D721Med (cell line): ENCODE measurements at regions not wholly inside any gene's neighbourhood (a gene's known extent, or its start where the extent isn't known, plus 50 kb on each side); places are given as distances from the start of the nearest gene placed in this dataset.

Source experiments
- DNase-seq: peaks from one replicate; pipeline ENCODE4 v3.0.0; 2011; ENCODE audit warnings: low spot score; ENCODE audit not compliant: insufficient read length
- FAIRE-seq: peaks from 2 replicates; lab custom pipeline; 2011; peaks lifted over from hg19 to GRCh38; lab: Jason Lieb, UNC
- CTCF ChIP-seq: IDR thresholded peaks from 2 replicates; pipeline ENCODE4 v1.5.1; 2012; ENCODE audit warnings: mild to moderate bottlenecking, control low read depth; ENCODE audit not compliant: insufficient read depth; ENCODE audit errors: missing control alignments

- FAIRE-seq (no peak), DNase-seq (no peak)
- TF ChIP-seq CTCF, result no peak
These were observed 978.6 kb downstream of the NLGN4X start for GRCh38 chrX:5250106-5250505.

GRCh38 chrX:5242091-5242790 is 986.4 kb downstream of the NLGN4X start:
- DNase-seq (no peak), FAIRE-seq (no peak)
- no peak for TF ChIP-seq CTCF

- DNase-seq (no peak), FAIRE-seq (no peak)
- TF ChIP-seq CTCF, result no peak
These were observed 991.9 kb downstream of the NLGN4X start for GRCh38 chrX:5236749-5237148.

GRCh38 chrX:5236096-5236495 is 992.6 kb downstream of the NLGN4X start:
- no peak for DNase-seq
- TF ChIP-seq CTCF, result peak; percentile 21

GRCh38 chrX:5233830-5234229 is 994.8 kb downstream of the NLGN4X start:
- FAIRE-seq, result no peak
- no peak for TF ChIP-seq CTCF

More at GRCh38 chrX:5236096-5236495, 992.6 kb downstream of the NLGN4X start:
- FAIRE-seq, result peak; percentile 69

GRCh38 chrX:5220421-5220820 is 1008.2 kb downstream of the NLGN4X start:
- FAIRE-seq (no peak), DNase-seq (no peak)
- no peak for TF ChIP-seq CTCF

More at GRCh38 chrX:5233830-5234229, 994.8 kb downstream of the NLGN4X start:
- DNase-seq, result no peak

- DNase-seq (no peak), FAIRE-seq (no peak)
- no peak for TF ChIP-seq CTCF
These were observed 1033.9 kb downstream of the NLGN4X start for GRCh38 chrX:5194806-5195205.
